Activated T-helper 2 cell treated with anti-CD3 and anti-CD28 coated beads, Interferon-gamma antibody, Interleukin-2, Interleukin-4, amounts not matched to agents 10 μg/mL and 5 μg/mL and 100 μg/mL, durations not matched to agents 14 hours and 24 hours and 36 hours (primary cell): ENCODE measurements at regions not wholly inside any gene's neighbourhood (a gene's known extent, or its start where the extent isn't known, plus 50 kb on each side); places are given as distances from the start of the nearest gene placed in this dataset.
"Not testable (repeated sequence)": the region's sequence is repeated elsewhere in the genome, so short reads cannot be mapped to it uniquely, and the experiment has no call there.

Experiments
- DNase-seq: peaks from one replicate; pipeline ENCODE4 v3.0.0; 2021; ENCODE audit warnings: low spot score
- H3K27ac Mint-ChIP-seq: one replicate; pipeline ENCODE4 v1.8.0; 2021; ENCODE audit warnings: mixed read lengths
- H3K27me3 Mint-ChIP-seq: one replicate; pipeline ENCODE4 v1.8.0; 2021; ENCODE audit warnings: low read depth, mixed read lengths
- H3K36me3 Mint-ChIP-seq: one replicate; pipeline ENCODE4 v1.8.0; 2021; ENCODE audit warnings: low read depth, mixed read lengths
- H3K4me1 Mint-ChIP-seq: one replicate; pipeline ENCODE4 v1.8.0; 2021; ENCODE audit warnings: low read depth, mixed read lengths
- H3K4me3 Mint-ChIP-seq: one replicate; pipeline ENCODE4 v1.8.0; 2021; ENCODE audit warnings: low read depth, mild to moderate bottlenecking, moderate library complexity, mixed read lengths
- H3K9me3 Mint-ChIP-seq: one replicate; pipeline ENCODE4 v1.8.0; 2021; ENCODE audit warnings: mixed read lengths
- intact Hi-C: fragments of 100-400 bp; cut with micrococcal nuclease; formaldehyde crosslinking; loops from one replicate; pipeline ENCODE4 v1.15.1; 2023

GRCh38 chr12:73947326-73948026, 590.2 kb upstream of the ATXN7L3B start:
- H3K36me3 Mint-ChIP-seq: no peaks in the 10 kb centered on the region
- H3K9me3 Mint-ChIP-seq: no peaks in the 10 kb centered on the region
- DNase-seq: no peak
- H3K27ac Mint-ChIP-seq: no peak overlapping the region
- intact Hi-C loops: no loop called here
- H3K4me3 Mint-ChIP-seq: no peak overlapping the region
- no peaks in the 10 kb centered on the region for H3K4me1 Mint-ChIP-seq
- H3K27me3 Mint-ChIP-seq: no peaks in the 10 kb centered on the region

- no peak for DNase-seq
- Mint-ChIP-seq H3K27ac (no peak overlapping the region), H3K27me3 (no peaks in the 10 kb centered on the region), H3K9me3 (no peaks in the 10 kb centered on the region), H3K4me3 (no peak overlapping the region), H3K36me3 (no peaks in the 10 kb centered on the region), H3K4me1 (no peaks in the 10 kb centered on the region)
- intact Hi-C loops: no loop called here
Measured at GRCh38 chr12:73950507-73950906, 587.1 kb upstream of the ATXN7L3B start.

GRCh38 chr12:73951956-73952703, 585.5 kb upstream of the ATXN7L3B start:
- Mint-ChIP-seq H3K36me3 (no peaks in the 10 kb centered on the region), H3K4me1 (no peaks in the 10 kb centered on the region), H3K27me3 (no peaks in the 10 kb centered on the region), H3K9me3 (no peaks in the 10 kb centered on the region), H3K4me3 (no peak overlapping the region), H3K27ac (no peak overlapping the region)
- intact Hi-C loops: no loop called here
- DNase-seq: no peak

- no peak overlapping the region for H3K4me3 Mint-ChIP-seq
- H3K9me3 Mint-ChIP-seq: peaks cover 5% of the 10 kb centered on the region
- intact Hi-C loops: no loop called here
- no peak for DNase-seq
- no peaks in the 10 kb centered on the region for H3K27me3 Mint-ChIP-seq
- H3K27ac Mint-ChIP-seq: no peak overlapping the region
- no peaks in the 10 kb centered on the region for H3K4me1 Mint-ChIP-seq
- H3K36me3 Mint-ChIP-seq: no peaks in the 10 kb centered on the region
Measured at GRCh38 chr12:73964641-73965040, 573.0 kb upstream of the ATXN7L3B start.

GRCh38 chr12:73973486-73973885, 564.1 kb upstream of the ATXN7L3B start:
- no peaks in the 10 kb centered on the region for H3K4me1 Mint-ChIP-seq
- intact Hi-C loops: no loop called here
- no peak overlapping the region for H3K4me3 Mint-ChIP-seq
- no peak overlapping the region for H3K27ac Mint-ChIP-seq
- DNase-seq: no peak
- no peaks in the 10 kb centered on the region for H3K27me3 Mint-ChIP-seq
- H3K9me3 Mint-ChIP-seq: peaks cover 7% of the 10 kb centered on the region
- H3K36me3 Mint-ChIP-seq: no peaks in the 10 kb centered on the region

GRCh38 chr12:73984552-73984951, 553.1 kb upstream of the ATXN7L3B start:
- Mint-ChIP-seq H3K9me3 (peaks cover 7% of the 10 kb centered on the region), H3K27ac (no peak overlapping the region), H3K4me1 (no peaks in the 10 kb centered on the region), H3K27me3 (no peaks in the 10 kb centered on the region), H3K4me3 (no peak overlapping the region), H3K36me3 (no peaks in the 10 kb centered on the region)
- DNase-seq: no peak
- intact Hi-C loops: no loop called here

GRCh38 chr12:73991138-73991537, 546.5 kb upstream of the ATXN7L3B start:
- intact Hi-C loops: no loop called here
- no peaks in the 10 kb centered on the region for H3K36me3 Mint-ChIP-seq
- H3K27ac Mint-ChIP-seq: no peak overlapping the region
- no peaks in the 10 kb centered on the region for H3K4me1 Mint-ChIP-seq
- H3K27me3 Mint-ChIP-seq: no peaks in the 10 kb centered on the region
- H3K9me3 Mint-ChIP-seq: peaks cover 4% of the 10 kb centered on the region
- DNase-seq: no peak
- H3K4me3 Mint-ChIP-seq: no peak overlapping the region

- intact Hi-C loops: no loop called here
- no peak overlapping the region for H3K27ac Mint-ChIP-seq
Measured at GRCh38 chr12:73998894-73999293, 538.7 kb upstream of the ATXN7L3B start.

GRCh38 chr12:74015118-74015517, 522.5 kb upstream of the ATXN7L3B start:
- H3K27ac Mint-ChIP-seq: no peak overlapping the region
- no peaks in the 10 kb centered on the region for H3K27me3 Mint-ChIP-seq
- H3K4me1 Mint-ChIP-seq: no peaks in the 10 kb centered on the region
- no peaks in the 10 kb centered on the region for H3K36me3 Mint-ChIP-seq
- peaks cover 5% of the 10 kb centered on the region for H3K9me3 Mint-ChIP-seq
- intact Hi-C loops: no loop called here
- no peak overlapping the region for H3K4me3 Mint-ChIP-seq
- no peak for DNase-seq

More at GRCh38 chr12:73998894-73999293, 538.7 kb upstream of the ATXN7L3B start:
- no peak for DNase-seq
- no peaks in the 10 kb centered on the region for H3K9me3 Mint-ChIP-seq
- no peaks in the 10 kb centered on the region for H3K36me3 Mint-ChIP-seq
- H3K4me3 Mint-ChIP-seq: no peak overlapping the region
- H3K4me1 Mint-ChIP-seq: no peaks in the 10 kb centered on the region
- H3K27me3 Mint-ChIP-seq: no peaks in the 10 kb centered on the region

GRCh38 chr12:74016324-74016723, 521.3 kb upstream of the ATXN7L3B start:
- H3K27me3 Mint-ChIP-seq, intact Hi-C loops, H3K4me1 Mint-ChIP-seq: not testable (repeated sequence)

GRCh38 chr12:74018849-74019248, 518.8 kb upstream of the ATXN7L3B start:
- Mint-ChIP-seq H3K36me3 (no peaks in the 10 kb centered on the region), H3K4me1 (no peaks in the 10 kb centered on the region), H3K9me3 (peaks cover 5% of the 10 kb centered on the region), H3K27ac (no peak overlapping the region), H3K4me3 (no peak overlapping the region), H3K27me3 (no peaks in the 10 kb centered on the region)
- no peak for DNase-seq
- intact Hi-C loops: no loop called here

More at GRCh38 chr12:74016324-74016723, 521.3 kb upstream of the ATXN7L3B start:
- not testable (repeated sequence) for DNase-seq, H3K4me3 Mint-ChIP-seq, H3K9me3 Mint-ChIP-seq, H3K27ac Mint-ChIP-seq, H3K36me3 Mint-ChIP-seq

- Mint-ChIP-seq H3K9me3 (no peaks in the 10 kb centered on the region), H3K4me3 (no peak overlapping the region), H3K27me3 (no peaks in the 10 kb centered on the region), H3K4me1 (no peaks in the 10 kb centered on the region), H3K36me3 (no peaks in the 10 kb centered on the region), H3K27ac (no peak overlapping the region)
- intact Hi-C loops: loop anchor here (2.0 to 5.0 kb wide), 2 partner anchors 390 to 515 kb away; partner anchors contain the start of gene ATXN7L3B
- DNase-seq: no peak
Measured at GRCh38 chr12:74021937-74022336, 515.7 kb upstream of the ATXN7L3B start.

- no peaks in the 10 kb centered on the region for H3K9me3 Mint-ChIP-seq
- no peak overlapping the region for H3K27ac Mint-ChIP-seq
- no peak for DNase-seq
- H3K36me3 Mint-ChIP-seq: no peaks in the 10 kb centered on the region
- intact Hi-C loops: no loop called here
- H3K4me1 Mint-ChIP-seq: no peaks in the 10 kb centered on the region
- H3K4me3 Mint-ChIP-seq: no peak overlapping the region
- H3K27me3 Mint-ChIP-seq: no peaks in the 10 kb centered on the region
Measured at GRCh38 chr12:74031045-74031444, 506.6 kb upstream of the ATXN7L3B start.
